HG03175 (cell line): ENCODE measurements at regions not wholly inside any gene's neighbourhood (a gene's known extent, or its start where the extent isn't known, plus 50 kb on each side); places are given as distances from the start of the nearest gene placed in this dataset.
"Not testable (repeated sequence)": the region's sequence is repeated elsewhere in the genome, so short reads cannot be mapped to it uniquely, and the experiment has no call there.

Source experiments
- ATAC-seq: cut with Tn5 transposase; IDR thresholded peaks from one replicate; pipeline ENCODE4 v1.9.1; 2021; ENCODE audit warnings: mild to moderate bottlenecking, moderate library complexity; ENCODE audit not compliant: unreplicated experiment

DNA sequence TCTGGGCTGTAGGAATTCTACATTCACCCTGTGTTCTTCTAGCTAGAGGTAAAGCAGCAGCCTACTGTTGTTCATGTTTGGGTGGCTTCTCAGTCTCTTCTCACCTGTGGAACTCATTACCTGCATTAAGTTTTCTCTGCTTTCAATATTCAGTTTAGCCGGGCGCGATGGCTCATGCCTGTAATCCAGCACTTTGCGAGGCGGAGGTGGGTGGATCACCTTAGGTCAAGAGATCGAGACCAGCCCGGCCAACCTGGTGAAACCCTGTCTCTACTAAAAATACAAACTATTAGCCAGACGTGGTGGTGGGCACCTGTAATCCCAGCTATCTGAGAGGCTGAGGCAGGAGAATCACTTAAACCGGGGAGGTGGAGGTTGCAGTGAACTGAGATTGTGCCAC is 139.8 kb upstream of the UBE2E3 start:
- no peak for ATAC-seq

- no peak for ATAC-seq
These were observed 150.6 kb upstream of the UBE2E3 start for GRCh38 chr2:180829836-180830235.

DNA sequence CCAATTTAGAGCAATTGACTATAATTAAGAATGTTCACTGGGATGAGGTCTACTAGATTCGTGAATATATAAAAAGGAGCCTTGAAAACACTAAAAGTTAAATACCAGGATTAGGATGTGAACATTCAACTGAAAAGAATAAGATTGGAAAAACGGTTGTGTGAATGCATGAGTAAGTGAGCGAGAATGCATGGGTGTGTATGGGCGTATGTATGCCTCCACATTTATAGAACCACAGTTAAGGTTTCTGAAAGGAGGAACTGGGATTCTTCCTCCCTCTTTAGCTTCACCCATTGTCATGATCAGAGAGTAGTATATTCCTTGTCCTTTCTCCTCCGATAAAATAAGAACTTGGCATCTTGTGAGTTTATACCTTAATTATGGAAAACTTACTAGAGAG is 151.1 kb upstream of the UBE2E3 start:
- ATAC-seq: no peak

GRCh38 chr2:180828756-180829155 is 151.6 kb upstream of the UBE2E3 start:
- no peak for ATAC-seq

DNA sequence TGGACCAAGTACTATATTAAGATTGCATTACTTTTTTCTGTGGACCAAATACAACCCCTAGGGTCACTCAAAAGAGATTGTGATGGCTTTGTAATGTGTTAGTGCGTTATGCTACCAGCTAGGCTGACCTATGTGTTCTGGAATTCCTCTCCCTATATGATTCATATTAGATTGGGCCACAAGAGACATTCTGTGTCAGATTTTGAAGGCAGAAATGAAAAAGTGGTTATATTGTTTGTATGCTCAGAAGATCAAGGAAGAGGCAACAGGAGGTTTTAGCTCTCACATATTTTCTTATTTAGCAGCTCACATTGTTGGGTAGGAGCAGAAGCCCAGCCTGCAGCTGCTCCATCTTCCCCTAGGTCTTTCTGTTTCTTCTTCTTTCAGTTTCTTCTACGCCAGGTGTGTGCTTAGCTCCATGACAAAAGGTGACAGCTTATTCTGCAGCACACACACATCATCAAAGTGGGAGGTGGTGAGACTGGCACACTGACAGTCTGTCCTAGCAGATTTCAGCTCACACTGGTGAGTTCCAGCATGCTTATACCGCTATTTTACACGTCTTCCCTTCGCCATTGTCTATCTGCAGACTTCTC is 156.8 kb upstream of the UBE2E3 start:
- no peak for ATAC-seq

GRCh38 chr2:180819106-180819505 is 161.3 kb upstream of the UBE2E3 start:
- no peak for ATAC-seq

DNA sequence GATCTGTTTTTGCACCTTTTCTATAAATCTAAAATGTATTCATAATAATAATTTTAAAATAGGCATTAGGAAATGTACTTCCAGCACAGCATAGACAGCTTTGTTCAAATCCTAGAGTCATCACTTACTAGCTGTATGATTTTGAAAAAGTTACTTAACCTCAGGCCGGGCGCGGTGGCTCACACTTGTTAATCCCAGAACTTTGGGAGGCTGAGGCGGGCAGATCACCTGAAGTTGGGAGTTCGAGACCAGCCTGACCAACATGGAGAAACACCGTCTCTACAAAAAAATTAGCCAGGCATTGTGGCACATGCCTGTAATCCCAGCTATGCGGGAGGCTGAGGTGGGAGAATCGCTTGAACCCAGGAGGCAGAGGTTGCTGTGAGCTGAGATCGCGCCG is 161.7 kb upstream of the UBE2E3 start:
- ATAC-seq: not testable (repeated sequence)

- no peak for ATAC-seq
These were observed 181.3 kb upstream of the UBE2E3 start for GRCh38 chr2:180799141-180799540.

- no peak for ATAC-seq
These were observed 189.5 kb upstream of the UBE2E3 start for GRCh38 chr2:180790891-180791290.

- no peak for ATAC-seq
These were observed 193.1 kb upstream of the UBE2E3 start for GRCh38 chr2:180787330-180787729.

DNA sequence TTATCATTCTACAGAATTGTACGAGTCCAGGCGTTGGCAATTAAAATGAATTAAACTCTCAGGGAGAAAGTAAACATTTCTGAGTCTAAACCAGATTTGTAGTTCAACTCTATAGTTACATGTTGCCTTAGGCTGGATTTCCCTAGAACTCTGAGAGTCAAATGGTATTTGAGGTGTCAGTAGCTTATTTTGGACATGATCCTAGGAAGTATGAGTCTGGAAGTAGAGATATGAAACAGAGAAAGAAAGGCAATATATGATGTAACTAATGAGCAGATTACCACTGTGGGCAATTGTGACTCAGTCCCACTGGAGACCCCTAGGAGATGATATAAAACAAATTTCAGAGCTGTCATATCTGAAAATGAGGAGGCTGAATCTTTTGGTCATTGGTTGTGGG is 199.1 kb upstream of the UBE2E3 start:
- no peak for ATAC-seq

- ATAC-seq: no peak
These were observed 202.1 kb upstream of the UBE2E3 start for GRCh38 chr2:180778291-180778690.

GRCh38 chr2:180776921-180777320 is 203.5 kb upstream of the UBE2E3 start:
- no peak for ATAC-seq

DNA sequence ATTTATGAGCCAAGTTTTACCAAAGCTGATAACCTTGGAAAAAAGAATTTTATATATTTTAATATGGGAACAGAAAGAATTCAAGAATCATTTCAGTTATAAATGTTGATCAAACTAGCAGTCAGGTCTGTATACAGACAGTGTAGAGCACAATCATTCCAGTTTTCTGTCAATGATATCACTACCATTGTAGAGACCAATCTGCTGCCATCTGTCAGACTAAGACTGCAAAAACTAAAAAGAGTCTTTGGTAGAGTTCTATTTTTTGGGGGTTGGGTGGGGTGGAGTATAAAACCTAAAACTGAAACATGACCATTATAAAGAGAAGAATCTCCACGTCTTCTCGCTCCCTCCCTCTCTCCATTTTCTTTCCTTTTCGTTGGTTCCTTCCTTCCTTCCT is 204.7 kb upstream of the UBE2E3 start:
- ATAC-seq: no peak

- not testable (repeated sequence) for ATAC-seq
These were observed 215.1 kb upstream of the UBE2E3 start for GRCh38 chr2:180765316-180765715.

GRCh38 chr2:180763263-180763989 is 217.0 kb upstream of the UBE2E3 start:
- ATAC-seq: no peak

GRCh38 chr2:180761224-180761623 is 219.2 kb upstream of the UBE2E3 start:
- no peak for ATAC-seq

GRCh38 chr2:180759631-180760030 is 220.8 kb upstream of the UBE2E3 start:
- no peak for ATAC-seq

GRCh38 chr2:180753809-180754761 is 226.3 kb upstream of the UBE2E3 start:
- no peak for ATAC-seq

GRCh38 chr2:180751306-180751920 is 229.0 kb upstream of the UBE2E3 start:
- ATAC-seq: no peak

- no peak for ATAC-seq
These were observed 232.7 kb upstream of the UBE2E3 start for GRCh38 chr2:180747728-180748127.
